IPS-NIHi7 (cell line): ENCODE measurements at regions not wholly inside any gene's neighbourhood (a gene's known extent, or its start where the extent isn't known, plus 50 kb on each side); places are given as distances from the start of the nearest gene placed in this dataset.

Experiments
- DNase-seq: peaks from one replicate; pipeline ENCODE4 v3.0.0; 2012; ENCODE audit warnings: mixed read lengths; ENCODE audit errors: extremely low spot score

GRCh38 chr2:136244536-136244885, 126.6 kb upstream of the CXCR4 start:
- no peak for DNase-seq

- DNase-seq, result no peak
These were observed 125.9 kb upstream of the CXCR4 start for GRCh38 chr2:136243638-136244535.

GRCh38 chr2:136242687-136243277, 124.8 kb upstream of the CXCR4 start:
- DNase-seq, result no peak

- DNase-seq, result no peak
These were observed 124.2 kb upstream of the CXCR4 start for GRCh38 chr2:136242100-136242499.

GRCh38 chr2:136239079-136239685, 121.2 kb upstream of the CXCR4 start:
- DNase-seq, result no peak

- DNase-seq, result peak; percentile 41
These were observed 120.5 kb upstream of the CXCR4 start for GRCh38 chr2:136238286-136239078.

- DNase-seq, result peak; percentile 34
These were observed 118.1 kb upstream of the CXCR4 start for GRCh38 chr2:136236019-136236418.

GRCh38 chr2:136235546-136235945, 117.6 kb upstream of the CXCR4 start:
- DNase-seq, result no peak

GRCh38 chr2:136234261-136234660, 116.3 kb upstream of the CXCR4 start:
- no peak for DNase-seq

GRCh38 chr2:136233298-136233697, 115.3 kb upstream of the CXCR4 start:
- no peak for DNase-seq

- DNase-seq, result no peak
These were observed 114.7 kb upstream of the CXCR4 start for GRCh38 chr2:136232456-136233172.

- no peak for DNase-seq
These were observed 112.5 kb upstream of the CXCR4 start for GRCh38 chr2:136230464-136230863.

- DNase-seq, result no peak
These were observed 109.0 kb upstream of the CXCR4 start for GRCh38 chr2:136226903-136227302.

- DNase-seq, result no peak
These were observed 108.2 kb upstream of the CXCR4 start for GRCh38 chr2:136225950-136226835.

GRCh38 chr2:136223274-136223673, 105.3 kb upstream of the CXCR4 start:
- no peak for DNase-seq

GRCh38 chr2:136222862-136223261, 104.9 kb upstream of the CXCR4 start:
- DNase-seq, result no peak

GRCh38 chr2:136221026-136221425, 103.1 kb upstream of the CXCR4 start:
- DNase-seq, result no peak

GRCh38 chr2:136219963-136220362, 102.0 kb upstream of the CXCR4 start:
- DNase-seq, result no peak

- no peak for DNase-seq
These were observed 101.4 kb upstream of the CXCR4 start for GRCh38 chr2:136219341-136219740.

GRCh38 chr2:136217996-136218395, 100.0 kb upstream of the CXCR4 start:
- DNase-seq, result no peak
